Kidney (tissue), 13 donors: ENCODE measurements at regions not wholly inside any gene's neighbourhood (a gene's known extent, or its start where the extent isn't known, plus 50 kb on each side); places are given as distances from the start of the nearest gene placed in this dataset.

Source experiments
- DNase-seq, 5 donors: peaks; one replicate each; pipeline ENCODE4 v3.0.0-alpha.2; 2013 to 2020
- FAIRE-seq: peaks from 2 replicates; lab custom pipeline; 2012; peaks lifted over from hg19 to GRCh38; lab: Jason Lieb, UNC
- H3K27ac ChIP-seq, 2 donors: one replicate each; pipeline ENCODE4 v1.7.0; 2013; ENCODE audit warnings: low read depth in 2 of 2, low read length in 2 of 2, inconsistent platforms in 1 of 2
- H3K27me3 ChIP-seq: one replicate; pipeline ENCODE4 v1.7.1; 2013; ENCODE audit warnings: low read length, inconsistent platforms; ENCODE audit not compliant: control insufficient read depth, insufficient read depth
- H3K36me3 ChIP-seq, 3 donors: one replicate each; pipeline versions ENCODE4 v1.7.0 to v1.7.1; 2013; ENCODE audit warnings: low read length in 3 of 3, control low read depth in 1 of 3, inconsistent platforms in 1 of 3; ENCODE audit not compliant: insufficient read depth in 3 of 3, control insufficient read depth in 2 of 3
- H3K4me1 ChIP-seq, 3 donors: one replicate each; pipeline versions ENCODE4 v1.7.0 to v1.7.1; 2013; ENCODE audit warnings: low read length in 3 of 3, inconsistent platforms in 1 of 3, low read depth in 1 of 3; ENCODE audit not compliant: control insufficient read depth in 2 of 3, insufficient read depth in 2 of 3
- H3K4me3 ChIP-seq, 3 donors: one replicate each; pipeline versions ENCODE4 v1.7.0 to v1.8.1; 2013; ENCODE audit warnings: low read length in 3 of 3, control low read depth in 1 of 3, inconsistent platforms in 1 of 3
- H3K9ac ChIP-seq, 3 donors: one replicate each; pipeline versions ENCODE4 v1.7.0 to v1.7.1; 2013; ENCODE audit warnings: low read length in 3 of 3, control low read depth in 1 of 3, inconsistent platforms in 1 of 3
- H3K9me3 ChIP-seq, 3 donors: one replicate each; pipeline versions ENCODE4 v1.7.0 to v1.7.1; 2013; ENCODE audit warnings: low read length in 3 of 3, control low read depth in 1 of 3, inconsistent platforms in 1 of 3; ENCODE audit not compliant: control insufficient read depth in 2 of 3, insufficient read depth in 1 of 3
- intact Hi-C: fragments of 100-400 bp; cut with DNase I; formaldehyde crosslinking; loops from one replicate; pipeline ENCODE4 v1.11.1; 2022
- TF ChIP-seq, protein P1 (sequence below): IDR thresholded peaks from 3 replicates; pipeline ENCODE4 v1.5.1; 2012; ENCODE audit warnings: mild to moderate bottlenecking, moderate library complexity, borderline replicate concordance; ENCODE audit not compliant: insufficient read depth; ENCODE audit errors: extremely low read depth
- donor health status: control.
- donor health status: control.
- donor health status: control.
- donor health status: control.
- donor health status: control.
- donor health status: DM: yes; HTN: yes; CAD: no.
- donor health status: Normal renal cell carcinoma (clear cell type).

DNA sequence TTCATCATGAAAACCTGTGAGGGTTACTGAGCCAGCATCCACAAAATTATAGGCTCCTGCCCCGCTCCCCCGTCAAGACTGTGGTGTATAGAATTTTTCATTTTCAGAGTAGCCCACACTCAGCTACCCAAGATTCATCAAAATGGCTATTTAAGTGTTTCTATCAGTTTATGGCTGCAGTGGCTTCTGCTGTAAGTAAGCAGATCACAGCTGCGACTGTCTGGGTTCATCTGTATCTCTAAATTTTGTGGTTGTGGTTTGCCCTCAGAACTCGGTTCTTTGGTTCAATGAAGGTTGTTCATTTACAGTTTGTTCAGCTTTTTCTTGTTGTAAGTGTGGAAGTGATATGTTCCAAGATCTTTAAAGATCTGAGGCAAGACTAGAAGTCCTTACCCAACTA is 284.2 kb downstream of the DOK5 start:
- H3K4me3 ChIP-seq = no peak overlapping the region
- no peaks in the 10 kb centered on the region for H3K4me1 ChIP-seq
- TF ChIP-seq, protein P1, sequence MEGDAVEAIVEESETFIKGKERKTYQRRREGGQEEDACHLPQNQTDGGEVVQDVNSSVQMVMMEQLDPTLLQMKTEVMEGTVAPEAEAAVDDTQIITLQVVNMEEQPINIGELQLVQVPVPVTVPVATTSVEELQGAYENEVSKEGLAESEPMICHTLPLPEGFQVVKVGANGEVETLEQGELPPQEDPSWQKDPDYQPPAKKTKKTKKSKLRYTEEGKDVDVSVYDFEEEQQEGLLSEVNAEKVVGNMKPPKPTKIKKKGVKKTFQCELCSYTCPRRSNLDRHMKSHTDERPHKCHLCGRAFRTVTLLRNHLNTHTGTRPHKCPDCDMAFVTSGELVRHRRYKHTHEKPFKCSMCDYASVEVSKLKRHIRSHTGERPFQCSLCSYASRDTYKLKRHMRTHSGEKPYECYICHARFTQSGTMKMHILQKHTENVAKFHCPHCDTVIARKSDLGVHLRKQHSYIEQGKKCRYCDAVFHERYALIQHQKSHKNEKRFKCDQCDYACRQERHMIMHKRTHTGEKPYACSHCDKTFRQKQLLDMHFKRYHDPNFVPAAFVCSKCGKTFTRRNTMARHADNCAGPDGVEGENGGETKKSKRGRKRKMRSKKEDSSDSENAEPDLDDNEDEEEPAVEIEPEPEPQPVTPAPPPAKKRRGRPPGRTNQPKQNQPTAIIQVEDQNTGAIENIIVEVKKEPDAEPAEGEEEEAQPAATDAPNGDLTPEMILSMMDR = no peak
- H3K9ac ChIP-seq = no peak overlapping the region
- intact Hi-C loops = no loop called here
- no peak overlapping the region for H3K27ac ChIP-seq
- DNase-seq (no peak), FAIRE-seq (no peak)
- H3K9me3 ChIP-seq = no peaks in the 10 kb centered on the region
- H3K36me3 ChIP-seq = no peaks in the 10 kb centered on the region
- no peaks in the 10 kb centered on the region for H3K27me3 ChIP-seq

DNA sequence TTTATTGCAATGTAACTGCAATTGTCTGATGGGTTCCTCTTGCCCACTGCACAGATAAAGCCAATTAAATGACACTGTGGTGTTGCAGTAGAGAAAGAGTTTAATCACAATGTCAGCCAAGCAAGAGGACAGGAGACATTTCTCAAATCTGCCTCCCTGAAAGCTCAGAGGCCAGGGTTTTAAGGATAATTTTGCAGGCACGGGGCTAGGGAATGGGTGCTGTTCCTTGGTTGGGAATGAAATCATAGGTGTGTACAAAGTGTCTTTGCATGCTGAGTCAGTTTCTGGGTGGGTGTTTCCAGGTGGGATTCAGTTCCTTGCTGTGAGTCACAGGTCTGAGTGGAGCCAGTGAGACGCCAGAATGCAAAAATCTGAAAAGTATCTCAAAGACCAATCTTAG is 271.4 kb downstream of the DOK5 start:
- Histone ChIP-seq H3K4me1 (no peaks in the 10 kb centered on the region), H3K9ac (no peak overlapping the region), H3K27ac (no peak overlapping the region), H3K36me3 (no peaks in the 10 kb centered on the region), H3K9me3 (peaks cover 0 to 7% (median 2%) of the 10 kb centered on the region in 3 donors), H3K27me3 (no peaks in the 10 kb centered on the region), H3K4me3 (no peak overlapping the region)
- FAIRE-seq (no peak), DNase-seq (no peak)
- intact Hi-C loops = no loop called here
- TF ChIP-seq, protein P1 = no peak

DNA sequence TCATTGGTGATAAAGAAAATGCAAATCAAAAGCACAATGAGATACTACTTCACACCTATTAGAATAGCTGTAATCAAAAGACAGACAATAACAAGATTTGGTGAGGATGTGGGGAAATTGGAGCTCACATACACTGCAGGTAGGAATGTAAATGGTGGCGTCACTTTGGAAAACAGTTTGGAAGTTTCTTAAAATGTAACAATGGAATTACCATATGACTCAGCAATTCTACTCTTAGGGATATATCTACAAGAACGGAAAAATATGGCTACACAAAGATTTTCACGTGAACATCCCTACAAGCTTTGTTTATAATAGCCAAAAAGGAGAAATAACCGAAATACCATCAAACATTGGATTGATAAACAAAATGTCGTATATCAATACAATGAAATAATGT is 270.4 kb downstream of the DOK5 start:
- H3K4me1 ChIP-seq = no peaks in the 10 kb centered on the region
- FAIRE-seq = no peak
- no peaks in the 10 kb centered on the region for H3K27me3 ChIP-seq
- H3K36me3 ChIP-seq = no peaks in the 10 kb centered on the region
- peaks cover 0 to 7% (median 2%) of the 10 kb centered on the region in 3 donors for H3K9me3 ChIP-seq
- H3K4me3 ChIP-seq = no peak overlapping the region
- intact Hi-C loops = no loop called here
- no peak overlapping the region for H3K9ac ChIP-seq
- DNase-seq = no peak
- no peak overlapping the region for H3K27ac ChIP-seq
- TF ChIP-seq, protein P1 = no peak

DNA sequence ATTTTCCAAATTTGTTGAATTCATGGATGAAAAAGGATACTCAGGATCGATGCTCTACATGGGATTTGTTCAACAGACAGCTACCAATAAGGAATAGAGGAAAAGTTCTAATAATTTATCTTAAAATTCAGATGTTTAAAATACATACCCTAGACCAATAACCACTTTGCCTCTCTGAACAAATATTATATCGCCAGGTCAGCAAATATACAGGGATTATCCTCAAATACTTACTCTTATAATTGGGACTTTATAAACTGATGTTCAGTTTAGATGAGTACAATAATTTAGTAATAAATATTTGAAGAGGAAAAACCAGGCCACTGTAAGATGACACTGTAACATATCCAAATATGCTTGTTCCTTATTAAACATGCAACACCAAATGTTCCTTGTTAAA is 268.7 kb downstream of the DOK5 start:
- intact Hi-C loops = no loop called here
- no peaks in the 10 kb centered on the region for H3K27me3 ChIP-seq
- H3K27ac ChIP-seq = no peak overlapping the region
- no peaks in the 10 kb centered on the region for H3K36me3 ChIP-seq
- no peaks in the 10 kb centered on the region for H3K4me1 ChIP-seq
- H3K4me3 ChIP-seq = no peak overlapping the region
- H3K9me3 ChIP-seq = peaks cover 0 to 7% (median 2%) of the 10 kb centered on the region in 3 donors
- DNase-seq (no peak), FAIRE-seq (no peak)
- no peak overlapping the region for H3K9ac ChIP-seq
- TF ChIP-seq, protein P1 = no peak
